ENCODE measurements at regions not wholly inside any gene's neighbourhood (a gene's known extent, or its start where the extent isn't known, plus 50 kb on each side); places are given as distances from the start of the nearest gene placed in this dataset.
"Not testable (repeated sequence)": the region's sequence is repeated elsewhere in the genome, so short reads cannot be mapped to it uniquely, and the experiment has no call there.

DNA sequence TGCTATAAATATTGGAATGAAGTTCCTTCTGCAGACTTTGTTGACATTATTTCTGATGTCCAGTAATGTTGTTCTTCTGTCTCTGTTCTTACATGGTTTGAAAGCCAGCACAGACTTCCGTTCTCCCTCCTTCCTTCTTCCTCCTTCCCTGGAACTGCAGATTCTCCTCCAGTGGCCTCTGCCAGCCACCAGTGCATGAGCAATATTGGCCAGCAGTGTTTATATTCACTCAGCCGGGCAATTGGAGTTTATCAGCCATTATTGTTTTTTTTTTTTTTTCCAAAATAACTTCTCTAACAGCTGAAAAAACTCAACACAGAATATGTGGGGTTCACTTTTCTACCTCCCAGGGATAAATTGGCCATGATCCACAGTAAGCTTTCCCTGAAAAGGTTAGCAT is 86.8 kb downstream of the ADCYAP1 start:
- DNase-seq (ENCODE audit: extremely low spot score, insufficient read length, low read depth) (no peak), FAIRE-seq (no peak)

DNA sequence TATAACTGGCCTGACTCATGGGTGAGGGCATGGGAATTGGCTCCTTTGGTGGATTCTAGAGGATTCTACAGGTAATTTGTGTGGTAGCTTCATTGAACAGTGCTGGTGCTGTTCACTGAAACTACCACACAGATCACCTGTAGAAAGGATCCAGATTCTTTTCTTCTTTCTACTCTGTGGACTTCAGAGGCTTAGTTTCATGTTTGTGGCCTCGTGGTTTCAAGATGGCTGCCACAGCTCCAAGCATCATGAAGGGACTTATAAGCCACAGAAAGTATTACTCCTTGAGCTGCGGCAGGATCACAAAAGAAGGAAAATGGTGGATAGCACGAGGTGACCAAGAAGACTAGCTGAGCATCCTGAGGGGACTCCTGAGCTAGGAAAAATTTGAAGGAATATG is 88.9 kb downstream of the ADCYAP1 start:
- no peak for FAIRE-seq

GRCh38 chr18:995629-996028 is 91.0 kb downstream of the ADCYAP1 start:
- no peak for DNase-seq (ENCODE audit: extremely low spot score, insufficient read length, low read depth)
- FAIRE-seq = no peak

More for the DNA sequence above, 88.9 kb downstream of the ADCYAP1 start:
- DNase-seq (ENCODE audit: extremely low spot score, insufficient read length, low read depth) = no peak

DNA sequence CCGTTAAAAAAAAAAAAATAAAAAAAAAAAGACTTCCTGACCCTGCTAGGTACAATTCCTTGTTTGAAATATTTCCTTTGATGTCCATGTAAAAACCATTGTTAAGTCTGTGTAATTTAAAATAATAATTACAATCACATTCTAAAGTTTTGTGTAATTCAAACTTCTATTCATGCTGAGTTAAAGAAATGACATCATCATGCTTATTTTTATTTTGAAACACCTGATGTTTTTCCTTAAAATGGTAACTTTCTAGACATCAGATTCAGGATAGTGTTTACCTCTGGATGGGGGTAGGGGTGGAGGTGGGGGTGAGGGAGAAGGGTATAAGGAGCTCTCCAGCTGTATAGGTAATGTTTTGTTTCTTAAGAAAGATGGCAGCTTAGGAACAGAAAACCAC is 92.8 kb downstream of the ADCYAP1 start:
- FAIRE-seq (no peak), DNase-seq (ENCODE audit: extremely low spot score, insufficient read length, low read depth) (no peak)

DNA sequence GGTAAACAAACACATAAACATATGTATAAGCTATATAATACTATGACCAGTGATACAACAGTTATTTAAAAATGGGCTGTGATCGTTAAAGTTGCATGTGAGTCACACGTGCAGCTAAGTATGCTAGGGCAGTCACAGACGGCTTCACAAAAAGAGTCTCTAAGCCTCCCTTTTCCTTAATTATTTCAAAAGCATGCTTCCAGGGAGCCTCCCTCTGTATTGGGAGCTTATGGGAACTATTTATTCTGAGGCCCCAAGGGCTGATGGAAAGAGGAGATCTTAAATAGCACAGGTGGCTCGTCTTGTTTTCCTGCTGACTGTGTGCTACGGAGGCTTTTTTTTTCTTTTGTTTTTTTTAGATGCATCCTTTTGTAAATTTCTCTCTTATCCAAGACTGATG is 94.3 kb downstream of the ADCYAP1 start:
- DNase-seq (ENCODE audit: extremely low spot score, insufficient read length, low read depth) = no peak
- no peak for FAIRE-seq

DNA sequence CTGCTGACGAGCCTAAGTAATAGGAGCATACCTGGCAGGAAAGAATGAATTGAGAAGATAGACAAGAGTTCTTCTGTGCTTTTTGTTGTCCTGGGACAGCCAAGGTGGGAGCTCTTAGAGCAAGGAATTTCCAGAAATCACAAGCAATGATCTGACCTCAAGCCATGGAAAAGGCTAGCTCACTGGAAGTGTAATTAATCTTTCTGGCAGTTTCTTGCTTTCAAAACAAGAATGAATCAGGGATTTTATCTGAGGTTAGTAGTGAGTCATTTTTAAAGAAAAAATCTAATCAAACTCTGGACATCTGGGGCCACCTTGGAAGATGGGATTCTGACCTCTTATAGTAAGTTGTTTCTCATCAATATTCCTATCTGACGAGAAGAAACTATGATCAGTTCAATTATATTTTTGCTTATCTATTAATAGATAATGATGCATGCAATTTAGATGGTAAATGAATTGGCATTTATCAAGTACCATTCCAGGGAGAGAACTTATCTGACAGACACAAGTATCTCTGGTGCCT is 98.0 kb downstream of the ADCYAP1 start:
- FAIRE-seq = no peak
- DNase-seq (ENCODE audit: extremely low spot score, insufficient read length, low read depth) = no peak

GRCh38 chr18:1003499-1003898 is 98.8 kb downstream of the ADCYAP1 start:
- DNase-seq (ENCODE audit: extremely low spot score, insufficient read length, low read depth) (no peak), FAIRE-seq (no peak)

DNA sequence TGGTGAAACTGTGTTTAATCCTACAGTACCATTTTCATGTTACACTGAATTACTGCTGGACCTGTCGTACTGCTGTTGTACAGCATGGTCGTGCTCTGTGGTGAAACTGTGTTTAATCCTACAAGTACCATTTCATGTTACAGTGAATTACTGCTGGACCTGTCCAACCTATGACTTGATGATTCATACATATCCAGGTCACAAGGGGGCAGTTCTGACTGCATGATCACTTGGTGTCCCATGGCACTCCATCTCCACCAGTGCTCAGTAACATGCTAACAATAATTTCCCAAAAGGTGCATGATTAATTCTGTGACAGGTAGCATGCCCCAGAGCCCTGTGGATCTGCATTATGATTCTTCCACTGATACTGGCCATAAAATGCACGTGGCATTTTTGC is 101.6 kb downstream of the ADCYAP1 start:
- no peak for FAIRE-seq
- DNase-seq (ENCODE audit: extremely low spot score, insufficient read length, low read depth) = no peak

DNA sequence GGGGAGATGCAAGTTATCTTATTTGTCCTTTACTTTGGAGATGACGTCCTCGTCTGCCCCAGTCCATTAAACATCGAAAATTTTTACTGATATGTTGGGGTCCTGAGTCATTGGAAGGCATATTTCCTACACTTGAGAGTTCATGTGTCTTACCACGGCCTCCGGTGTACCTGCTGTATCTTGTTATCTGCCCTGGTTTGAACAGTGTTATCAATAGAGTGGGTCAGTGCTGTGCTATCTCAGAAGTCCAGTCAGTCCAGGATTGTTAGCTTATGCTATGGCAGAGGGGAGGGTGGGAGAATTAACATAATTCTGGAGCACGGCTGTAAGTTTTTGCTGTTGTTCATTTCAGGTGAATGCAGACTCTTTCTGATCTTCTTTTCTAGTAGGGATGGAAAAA is 102.3 kb downstream of the ADCYAP1 start:
- no peak for DNase-seq (ENCODE audit: extremely low spot score, insufficient read length, low read depth)
- no peak for FAIRE-seq

GRCh38 chr18:1011349-1011748 is 106.7 kb downstream of the ADCYAP1 start:
- FAIRE-seq (no peak), DNase-seq (ENCODE audit: extremely low spot score, insufficient read length, low read depth) (no peak)

GRCh38 chr18:1012775-1013174 is 108.1 kb downstream of the ADCYAP1 start:
- FAIRE-seq (no peak), DNase-seq (ENCODE audit: extremely low spot score, insufficient read length, low read depth) (no peak)

GRCh38 chr18:1013951-1014350 is 109.3 kb downstream of the ADCYAP1 start:
- DNase-seq (ENCODE audit: extremely low spot score, insufficient read length, low read depth) (no peak), FAIRE-seq (no peak)

GRCh38 chr18:1014509-1014908 is 109.8 kb downstream of the ADCYAP1 start:
- no peak for DNase-seq (ENCODE audit: extremely low spot score, insufficient read length, low read depth)
- FAIRE-seq = no peak

DNA sequence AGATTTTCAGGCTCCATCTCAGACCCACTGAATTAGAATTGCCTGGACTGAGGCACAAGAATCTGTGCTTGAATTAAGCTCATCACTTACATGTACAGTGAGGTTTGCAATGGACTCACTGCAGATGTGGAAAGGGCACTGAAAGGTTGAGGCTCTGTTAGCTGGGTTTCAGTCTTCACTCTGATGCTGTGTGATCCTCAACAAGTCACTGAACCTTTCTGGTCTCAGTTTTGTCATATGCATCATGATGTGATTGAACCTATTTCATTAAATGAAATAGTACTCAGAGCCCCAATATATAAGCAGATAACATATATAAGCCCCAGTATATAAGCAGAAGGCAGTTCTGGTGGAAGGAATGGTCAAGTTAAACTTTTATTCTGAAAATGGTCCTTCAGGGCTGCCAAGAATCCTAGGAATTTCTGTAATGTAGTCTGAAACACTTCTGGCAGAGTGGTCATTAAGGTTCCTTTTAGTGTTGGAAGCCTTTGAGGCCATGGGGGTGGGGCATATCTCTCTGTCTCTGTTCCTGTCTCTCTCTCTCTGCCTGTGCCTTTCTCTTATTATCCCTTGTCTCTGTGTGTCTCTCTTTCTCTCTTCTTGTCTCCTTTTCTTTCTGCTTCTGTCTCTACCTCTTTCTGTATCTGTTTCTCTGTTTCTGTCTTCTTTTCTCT is 110.4 kb downstream of the ADCYAP1 start:
- no peak for FAIRE-seq
- no peak for DNase-seq (ENCODE audit: extremely low spot score, insufficient read length, low read depth)

DNA sequence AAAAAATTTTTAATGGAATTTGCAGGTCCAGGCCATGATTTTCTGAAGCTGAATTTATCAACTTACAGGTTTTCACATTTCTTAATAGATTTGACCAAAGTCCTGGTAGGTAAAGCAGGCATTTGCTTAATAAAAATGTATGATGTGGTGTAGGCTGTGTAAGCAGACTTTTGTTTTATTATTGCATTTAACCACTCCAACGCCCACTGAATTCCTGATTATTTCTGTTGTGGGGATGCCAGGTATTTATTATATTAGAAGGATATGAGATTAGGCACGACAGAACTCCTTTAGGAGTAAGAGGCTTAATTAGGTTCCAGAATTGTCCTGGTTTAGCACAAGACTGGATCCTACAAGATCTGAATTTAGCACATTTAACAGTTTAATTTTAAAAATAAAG is 111.1 kb downstream of the ADCYAP1 start:
- FAIRE-seq (no peak), DNase-seq (ENCODE audit: extremely low spot score, insufficient read length, low read depth) (no peak)

- DNase-seq (ENCODE audit: extremely low spot score, insufficient read length, low read depth) (no peak), FAIRE-seq (no peak)
Measured at GRCh38 chr18:1017227-1018058, 112.8 kb downstream of the ADCYAP1 start.

DNA sequence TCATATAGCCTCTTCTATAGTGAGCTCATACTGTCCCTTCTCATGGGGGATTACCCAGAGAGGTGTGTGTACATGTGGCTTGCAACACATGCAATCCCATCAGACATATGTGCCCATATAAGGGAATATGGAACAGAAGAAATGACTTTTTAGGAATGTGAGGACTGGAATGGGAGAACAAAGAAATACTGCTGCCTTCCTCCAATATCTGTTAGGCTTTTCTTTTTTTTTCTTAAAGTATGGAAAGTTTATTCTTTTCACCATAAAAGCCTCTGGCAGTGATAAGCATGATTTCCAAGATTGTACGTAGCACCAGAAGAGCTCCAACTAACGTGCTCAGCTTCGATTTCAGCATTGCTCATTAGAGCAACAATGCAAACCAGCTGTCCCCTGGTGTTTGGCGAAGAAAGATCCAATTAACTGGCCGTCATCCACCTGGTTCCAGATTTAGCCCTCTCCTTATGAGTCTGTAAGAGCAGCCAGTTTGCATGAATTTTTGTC is 113.6 kb downstream of the ADCYAP1 start:
- DNase-seq (ENCODE audit: extremely low spot score, insufficient read length, low read depth) (no peak), FAIRE-seq (no peak)

GRCh38 chr18:1019191-1019590 is 114.5 kb downstream of the ADCYAP1 start:
- DNase-seq (ENCODE audit: extremely low spot score, insufficient read length, low read depth) = no peak
- FAIRE-seq = no peak

- DNase-seq (ENCODE audit: extremely low spot score, insufficient read length, low read depth) (no peak), FAIRE-seq (no peak)
Measured at GRCh38 chr18:1020731-1021344, 116.2 kb downstream of the ADCYAP1 start.

GRCh38 chr18:1026930-1027329 is 122.3 kb downstream of the ADCYAP1 start:
- FAIRE-seq (no peak), DNase-seq (ENCODE audit: extremely low spot score, insufficient read length, low read depth) (no peak)

- FAIRE-seq; DNase-seq (ENCODE audit: extremely low spot score, insufficient read length, low read depth): not testable (repeated sequence)
Measured at GRCh38 chr18:1033092-1033491, 128.4 kb downstream of the ADCYAP1 start.

All from GM18507 (cell line).